WTC11 (cell line): ENCODE measurements at regions not wholly inside any gene's neighbourhood (a gene's known extent, or its start where the extent isn't known, plus 50 kb on each side); places are given as distances from the start of the nearest gene placed in this dataset.

Source experiments
- ATAC-seq: fragments of 200-7000 bp; cut with Tn5 transposase; 2 replicates; pipeline ENCODE4 v1.10.0; 2021; ENCODE audit warnings: mild to moderate bottlenecking, moderate library complexity
- CTCF ChIA-PET: fragments of 300-600 bp; sonication (Branson Sonifier 250); formaldehyde crosslinking; loops from one replicate; lab custom pipeline; 2021; ENCODE audit warnings: antibody characterized with exemption; lab: Charles Lee
- POLR2A ChIA-PET: fragments of 350-600 bp; sonication (Branson Sonifier 250); formaldehyde crosslinking; loops from one replicate; lab custom pipeline; 2021; ENCODE audit warnings: antibody characterized with exemption; lab: Charles Lee
- DNase-seq: peaks from one replicate; pipeline ENCODE4 v3.0.0; 2021; ENCODE audit warnings: low spot score
- H3K27ac Mint-ChIP-seq: 2 replicates; pipeline ENCODE4 v1.8.0; 2021; ENCODE audit warnings: mixed read lengths
- H3K27me3 Mint-ChIP-seq: 2 replicates; pipeline ENCODE4 v1.8.0; 2021; ENCODE audit warnings: low read depth, mild to moderate bottlenecking, moderate library complexity, mixed read lengths
- H3K36me3 Mint-ChIP-seq: 2 replicates; pipeline ENCODE4 v1.8.0; 2021; ENCODE audit warnings: mixed read lengths
- H3K4me1 Mint-ChIP-seq: 2 replicates; pipeline ENCODE4 v1.8.0; 2022; ENCODE audit warnings: mixed read lengths
- H3K4me3 Mint-ChIP-seq: 2 replicates; pipeline ENCODE4 v1.8.0; 2021; ENCODE audit warnings: mild to moderate bottlenecking, moderate library complexity, mixed read lengths
- H3K9me3 Mint-ChIP-seq: 2 replicates; pipeline ENCODE4 v1.8.0; 2021; ENCODE audit warnings: mixed read lengths
- ATF6 ChIP-seq: sonication (generic); formaldehyde crosslinking; IDR thresholded peaks from 2 replicates; pipeline ENCODE4 v1.8.1; 2023; ENCODE audit warnings: mild to moderate bottlenecking, missing genetic modification reagents
- CREB1 ChIP-seq: sonication (generic); formaldehyde crosslinking; IDR thresholded peaks from 2 replicates; pipeline ENCODE4 v1.8.0; 2023; ENCODE audit warnings: mild to moderate bottlenecking, missing genetic modification reagents
- CTCF ChIP-seq: fragments of 200-600 bp; IDR thresholded peaks from 2 replicates; pipeline ENCODE4 v1.8.0; 2022; ENCODE audit warnings: antibody characterized with exemption
- E2F1 ChIP-seq: sonication (generic); formaldehyde crosslinking; IDR thresholded peaks from 2 replicates; pipeline ENCODE4 v1.8.0; 2022; ENCODE audit warnings: mild to moderate bottlenecking, missing genetic modification reagents
- E2F4 ChIP-seq: sonication (generic); formaldehyde crosslinking; IDR thresholded peaks from 2 replicates; pipeline ENCODE4 v1.8.1; 2022; ENCODE audit warnings: low read depth, mild to moderate bottlenecking, moderate library complexity, missing genetic modification reagents, borderline replicate concordance
- EMX1 ChIP-seq: fragments of 250-450 bp; sonication (Bioruptor Pico); IDR thresholded peaks from 2 replicates; pipeline ENCODE4 v1.8.0; 2021; ENCODE audit warnings: mild to moderate bottlenecking
- FOXP4 ChIP-seq: sonication (generic); formaldehyde crosslinking; IDR thresholded peaks from 2 replicates; pipeline ENCODE4 v1.8.0; 2022; ENCODE audit warnings: mild to moderate bottlenecking, missing genetic modification reagents
- GRHL2 ChIP-seq: fragments of 250-450 bp; sonication (Bioruptor Pico); IDR thresholded peaks from 2 replicates; pipeline ENCODE4 v1.8.0; 2022; ENCODE audit warnings: mild to moderate bottlenecking, moderate library complexity; ENCODE audit not compliant: insufficient replicate concordance, severe bottlenecking
- IRF1 ChIP-seq: sonication (generic); formaldehyde crosslinking; IDR thresholded peaks from 2 replicates; pipeline ENCODE4 v1.8.0; 2023; ENCODE audit warnings: missing genetic modification reagents
- JAZF1 ChIP-seq: fragments of 250-450 bp; sonication (Bioruptor Pico); IDR thresholded peaks from 2 replicates; pipeline ENCODE4 v1.9.0; 2021; ENCODE audit warnings: moderate library complexity, mild to moderate bottlenecking, inconsistent platforms
- NFYB ChIP-seq: sonication (generic); formaldehyde crosslinking; conservative IDR thresholded peaks from 2 replicates; pipeline ENCODE4 v1.8.0; 2022; ENCODE audit warnings: low read depth, missing genetic modification reagents
- SMAD3 ChIP-seq: sonication (generic); formaldehyde crosslinking; IDR thresholded peaks from 2 replicates; pipeline ENCODE4 v1.8.0; 2022; ENCODE audit warnings: missing genetic modification reagents, mild to moderate bottlenecking, borderline replicate concordance
- STAT6 ChIP-seq: sonication (generic); formaldehyde crosslinking; conservative IDR thresholded peaks from 2 replicates; pipeline ENCODE4 v1.8.1; 2023; ENCODE audit warnings: mild to moderate bottlenecking, low read depth, missing genetic modification reagents, moderate library complexity
- TCF7 ChIP-seq: sonication (generic); formaldehyde crosslinking; IDR thresholded peaks from 2 replicates; pipeline ENCODE4 v1.8.0; 2022; ENCODE audit warnings: mild to moderate bottlenecking, low read depth, missing genetic modification reagents, moderate library complexity
- USF2 ChIP-seq: sonication (generic); formaldehyde crosslinking; IDR thresholded peaks from 2 replicates; pipeline ENCODE4 v1.8.1; 2023; ENCODE audit warnings: mild to moderate bottlenecking, missing genetic modification reagents, moderate library complexity
- ZBTB21 ChIP-seq: sonication (generic); formaldehyde crosslinking; IDR thresholded peaks from 2 replicates; pipeline ENCODE4 v1.8.1; 2023; ENCODE audit warnings: mild to moderate bottlenecking, missing genetic modification reagents, borderline replicate concordance
- ZBTB43 ChIP-seq: sonication (generic); formaldehyde crosslinking; IDR thresholded peaks from 2 replicates; pipeline ENCODE4 v1.8.1; 2023; ENCODE audit warnings: mild to moderate bottlenecking, missing genetic modification reagents
- ZNF396 ChIP-seq: fragments of 250-450 bp; sonication (Bioruptor Pico); IDR thresholded peaks from 2 replicates; pipeline ENCODE4 v1.8.0; 2021; ENCODE audit warnings: mild to moderate bottlenecking, moderate library complexity, borderline replicate concordance
- ZNF423 ChIP-seq: fragments of 250-450 bp; sonication (Bioruptor Pico); IDR thresholded peaks from 2 replicates; pipeline ENCODE4 v2.1.2; 2022; ENCODE audit warnings: mild to moderate bottlenecking, moderate library complexity
- ZNF425 ChIP-seq: fragments of 250-450 bp; sonication (Bioruptor Pico); conservative IDR thresholded peaks from 2 replicates; pipeline ENCODE4 v1.9.0; 2021; ENCODE audit warnings: mild to moderate bottlenecking

GRCh38 chr3:80533553-80533952 lies 765.8 kb upstream of the ROBO1 start:
- Mint-ChIP-seq H3K4me3 (no peak overlapping the region), H3K9me3 (peaks cover 10% of the 10 kb centered on the region), H3K36me3 (peaks cover 3% of the 10 kb centered on the region; the same call in 1 of the 2 replicates), H3K27me3 (no peaks in the 10 kb centered on the region), H3K4me1 (no peaks in the 10 kb centered on the region)
- CTCF ChIA-PET = no interaction called here
- ATAC-seq (no peak), DNase-seq (no peak)
- POLR2A ChIA-PET = no interaction called here
- TF ChIP-seq ZBTB43 (CRISPR knock-in tag) (no peak), GRHL2 (CRISPR knock-in tag) (no peak), EMX1 (CRISPR knock-in tag) (no peak), USF2 (CRISPR knock-in tag) (no peak), E2F4 (no peak), CTCF (no peak), ZNF425 (no peak), ATF6 (CRISPR knock-in tag) (no peak), SMAD3 (CRISPR knock-in tag) (no peak), CREB1 (CRISPR knock-in tag) (no peak), ZBTB21 (no peak), NFYB (no peak), ZNF396 (CRISPR knock-in tag) (no peak), TCF7 (CRISPR knock-in tag) (no peak), FOXP4 (no peak), JAZF1 (CRISPR knock-in tag) (no peak), STAT6 (CRISPR knock-in tag) (no peak), ZNF423 (CRISPR knock-in tag) (no peak), E2F1 (CRISPR knock-in tag) (no peak), IRF1 (no peak)
- TF ChIP-seq, all 79 proteins: peak for 0
- no peak overlapping the region for H3K27ac Mint-ChIP-seq
